HepG2 (cell line): ENCODE measurements at regions not wholly inside any gene's neighbourhood (a gene's known extent, or its start where the extent isn't known, plus 50 kb on each side); places are given as distances from the start of the nearest gene placed in this dataset.
"Not testable (repeated sequence)": the region's sequence is repeated elsewhere in the genome, so short reads cannot be mapped to it uniquely, and the experiment has no call there.

Experiments used
- ATAC-seq: fragments of 200-7000 bp; cut with Tn5 transposase; 3 replicates; pipeline ENCODE4 v1.9.1; 2020; ENCODE audit warnings: mild to moderate bottlenecking, moderate library complexity
- BruUV-seq: library from RNA; stranded (reverse); fragments of 400-500 nt; replicated peaks from 2 replicates; lab custom pipeline; 2021; lab: Mats Ljungman, UMichigan
- CTCF ChIA-PET: fragments of 300-600 bp; formaldehyde crosslinking; extraction: SDS; loops from one replicate; lab custom pipeline; 2021; ENCODE audit warnings: low total read pairs, inconsistent platforms, low intra/inter-chr PET ratio; lab: Yijun Ruan, JAX
- POLR2A ChIA-PET: fragments of 350-600 bp; sonication (Branson Sonifier 250); formaldehyde crosslinking; loops from one replicate; lab custom pipeline; 2020; ENCODE audit warnings: antibody characterized with exemption, inconsistent platforms; lab: Yijun Ruan, JAX
- DNase-seq: peaks from one replicate; pipeline ENCODE4 v3.0.0-alpha.2; 2015; ENCODE audit warnings: low spot score
- FAIRE-seq: peaks from 3 replicates; lab custom pipeline; 2011; peaks lifted over from hg19 to GRCh38; lab: Jason Lieb, UNC
- H2AFZ ChIP-seq: one replicate; pipeline ENCODE4 v1.6.1; 2011; ENCODE audit warnings: low read length, inconsistent platforms
- H3K27ac ChIP-seq: fragments of 300-600 bp; 3 replicates; pipeline ENCODE4 v1.8.0; 2011; ENCODE audit warnings: mixed run types, mild to moderate bottlenecking, mixed read lengths, low read length, inconsistent platforms; ENCODE audit not compliant: insufficient read depth; ENCODE audit errors: extremely low read length
- H3K27me3 ChIP-seq, 2 experiments: fragments of 200-600 bp in 1 of 2; 2 replicates in 1 of 2; 3 replicates in 1 of 2; pipeline versions ENCODE4 v1.6.0 to v1.8.0; 2011; ENCODE audit warnings: low read length in 2 of 2, mild to moderate bottlenecking in 2 of 2, moderate library complexity in 2 of 2, inconsistent platforms in 1 of 2; ENCODE audit not compliant: insufficient read depth in 2 of 2, control insufficient read depth in 1 of 2
- H3K36me3 ChIP-seq, 2 experiments: fragments of 200-600 bp in 1 of 2; replicated peaks in 1 of 2; 2 replicates in 1 of 2; 3 replicates in 1 of 2; pipeline versions ENCODE4 v1.5.1 to v1.8.0; 2011; ENCODE audit warnings: low read length in 2 of 2, inconsistent platforms in 1 of 2; ENCODE audit not compliant: insufficient read depth in 2 of 2, control insufficient read depth in 1 of 2
- H3K4me1 ChIP-seq: 2 replicates; pipeline ENCODE4 v1.5.1; 2012; ENCODE audit warnings: low read length, inconsistent platforms; ENCODE audit not compliant: insufficient read depth
- H3K4me2 ChIP-seq: 2 replicates; pipeline ENCODE4 v1.6.0; 2011; ENCODE audit warnings: low read depth, low read length, inconsistent platforms
- H3K4me3 ChIP-seq, 3 experiments: fragments of 200-600 bp in 1 of 3; sonication (generic), shearing (Covaris generic) in 1 of 3; replicated peaks in 1 of 3; 2 replicates each; pipeline ENCODE4 v1.5.1; 2011 to 2016; ENCODE audit warnings: low read length in 3 of 3, inconsistent platforms in 2 of 3, low read depth in 2 of 3, mild to moderate bottlenecking in 2 of 3, control low read depth in 1 of 3, mixed read lengths in 1 of 3; ENCODE audit not compliant: insufficient read depth in 1 of 3
- H3K79me2 ChIP-seq: one replicate; pipeline ENCODE4 v1.6.1; 2011; ENCODE audit warnings: low read length, inconsistent platforms; ENCODE audit not compliant: insufficient read depth
- H3K9ac ChIP-seq: 2 replicates; pipeline ENCODE4 v1.6.0; 2011; ENCODE audit warnings: mild to moderate bottlenecking, low read depth, low read length, inconsistent platforms; ENCODE audit not compliant: insufficient read depth
- H3K9me3 ChIP-seq: 2 replicates; pipeline ENCODE4 v1.5.1; 2012; ENCODE audit warnings: mild to moderate bottlenecking, low read length
- H4K20me1 ChIP-seq: 2 replicates; pipeline ENCODE4 v1.6.0; 2011; ENCODE audit warnings: inconsistent platforms, mild to moderate bottlenecking, low read length, moderate library complexity; ENCODE audit not compliant: insufficient read depth
- FOSL1 ChIP-seq: sonication (generic); formaldehyde crosslinking; IDR thresholded peaks from 2 replicates; pipeline ENCODE4 v1.9.0; 2021; ENCODE audit warnings: missing genetic modification reagents, borderline replicate concordance
- KDM1A ChIP-seq: IDR thresholded peaks from 2 replicates; pipeline ENCODE4 v1.6.1; 2016; ENCODE audit warnings: missing compliant biosample characterization
- MAFK ChIP-seq, 2 experiments: IDR thresholded peaks in 1 of 2; conservative IDR thresholded peaks in 1 of 2; 2 replicates each; pipeline ENCODE4 v1.6.1; 2011; ENCODE audit warnings: improper control_type of control experiment in 2 of 2, low read length in 2 of 2
- NFE2 ChIP-seq: sonication (generic); formaldehyde crosslinking; IDR thresholded peaks from 2 replicates; pipeline ENCODE4 v1.4.0; 2020; ENCODE audit warnings: missing genetic modification reagents
- PLRG1 ChIP-seq: fragments of 450-650 bp; conservative IDR thresholded peaks from 2 replicates; pipeline ENCODE4 v1.6.1; 2016
- POLR2G ChIP-seq: fragments of 200-400 bp; formaldehyde crosslinking; IDR thresholded peaks from 2 replicates; pipeline ENCODE4 v1.6.1; 2018; ENCODE audit warnings: mild to moderate bottlenecking, low read depth, low read length, moderate library complexity
- RELA ChIP-seq: sonication (generic); formaldehyde crosslinking; IDR thresholded peaks from 2 replicates; pipeline ENCODE4 v1.4.0; 2020; ENCODE audit warnings: missing genetic modification reagents
- SRF ChIP-seq: IDR thresholded peaks from 2 replicates; pipeline ENCODE4 v1.6.1; 2011; ENCODE audit warnings: mild to moderate bottlenecking, low read depth, low read length, moderate library complexity
- ZBTB37 ChIP-seq: sonication (generic); formaldehyde crosslinking; IDR thresholded peaks from 2 replicates; pipeline ENCODE4 v1.4.0; 2020; ENCODE audit warnings: mild to moderate bottlenecking, missing genetic modification reagents
- ZFP62 ChIP-seq: sonication (generic); formaldehyde crosslinking; IDR thresholded peaks from 2 replicates; pipeline ENCODE4 v1.4.0; 2020; ENCODE audit warnings: missing genetic modification reagents
- ZNF235 ChIP-seq: sonication (generic); formaldehyde crosslinking; IDR thresholded peaks from 2 replicates; pipeline ENCODE4 v1.8.1; 2023; ENCODE audit warnings: mild to moderate bottlenecking, missing genetic modification reagents, borderline replicate concordance
- ZNF263 ChIP-seq: sonication (generic); formaldehyde crosslinking; IDR thresholded peaks from 2 replicates; pipeline ENCODE4 v1.4.0; 2020; ENCODE audit warnings: missing genetic modification reagents
- ZNF773 ChIP-seq: sonication (generic); formaldehyde crosslinking; IDR thresholded peaks from 2 replicates; pipeline ENCODE4 v1.4.0; 2020; ENCODE audit warnings: missing genetic modification reagents, borderline replicate concordance
- WGBS: methylation state at CpG from one replicate; pipeline ENCODE4 v1.1.6; 2017; ENCODE audit warnings: low lambda C conversion rate; 5-methylcytosine and 5-hydroxymethylcytosine counted together
- in situ Hi-C: cut with HindIII; loops from 2 replicates; pipeline ENCODE4 v1.10.0; 2017; ENCODE audit warnings: low pct_unique_long_range_greater_than_20kb; ENCODE audit not compliant: extremely low pct_ligation_motif_present
- intact Hi-C: fragments of 100-400 bp; cut with micrococcal nuclease; formaldehyde crosslinking; loops from one replicate; pipeline ENCODE4 v1.10.0; 2022; ENCODE audit not compliant: unreplicated experiment

DNA sequence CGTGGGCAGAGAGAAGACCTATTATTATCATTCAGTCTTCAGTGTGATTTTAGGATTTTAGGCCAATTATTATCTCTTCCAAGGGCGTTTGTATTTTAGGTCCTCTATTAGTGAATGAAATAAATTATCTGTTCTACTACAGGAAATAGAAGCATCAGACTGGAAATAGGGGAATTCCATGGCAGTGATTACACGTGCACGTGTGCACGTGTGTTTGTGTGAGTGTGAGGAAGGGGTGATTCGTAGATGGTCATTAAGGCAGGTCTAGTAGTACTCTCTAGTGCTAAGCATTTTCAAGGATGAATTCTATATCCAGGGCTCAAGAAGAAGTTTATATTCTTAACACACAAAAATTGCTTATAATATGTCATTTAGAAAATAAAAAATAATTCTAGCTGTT lies 623.2 kb downstream of the GATA3 start (continued):
- TF ChIP-seq ZNF773: no peak
- no peak for TF ChIP-seq ZNF263 (CRISPR knock-in tag)
- no peak for TF ChIP-seq RELA (CRISPR knock-in tag)

DNA sequence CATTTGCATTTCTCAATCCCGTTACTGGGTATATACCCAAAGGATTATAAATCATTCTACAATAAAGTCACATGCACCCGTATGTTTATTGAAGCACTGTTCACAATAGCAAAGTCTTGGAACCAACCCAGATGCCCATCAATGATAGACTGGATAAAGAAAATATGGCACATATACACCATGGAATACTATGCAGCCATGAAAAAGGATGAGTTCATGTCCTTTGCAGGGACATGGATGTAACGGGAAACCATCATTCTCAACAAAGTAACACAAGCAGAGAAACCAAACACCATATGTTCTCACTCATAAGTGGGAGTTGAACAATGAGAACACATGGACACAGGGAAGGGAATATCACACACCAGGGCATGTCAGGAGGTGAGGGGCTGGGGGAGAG lies 630.4 kb downstream of the GATA3 start:
- DNase-seq, in situ Hi-C loops, H3K9ac ChIP-seq, H3K4me2 ChIP-seq, H3K9me3 ChIP-seq, H3K36me3 ChIP-seq, H3K4me3 ChIP-seq, POLR2A ChIA-PET, FAIRE-seq, BruUV-seq, H3K79me2 ChIP-seq, H3K27me3 ChIP-seq, H2AFZ ChIP-seq, intact Hi-C loops, H3K4me1 ChIP-seq, H4K20me1 ChIP-seq, ATAC-seq, H3K27ac ChIP-seq, CTCF ChIA-PET: not testable (repeated sequence)
- 16% methylated on average over 3 of the region's 3 CpGs for WGBS

- H3K9ac ChIP-seq: no peak overlapping the region
- no peaks in the 10 kb centered on the region for H3K36me3 ChIP-seq
- H3K27ac ChIP-seq: no peak overlapping the region
- no peak for DNase-seq
- no peak overlapping the region for H2AFZ ChIP-seq
- no peak for ATAC-seq
- ChIA-PET CTCF (no interaction called here), POLR2A (no interaction called here)
- in situ Hi-C loops: no loop called here
- BruUV-seq: no TSS peak
- TF ChIP-seq KDM1A (CRISPR knock-in tag) (no peak), MAFK (conservative IDR thresholded peaks at IDR 0.05 in 1 of 2, IDR thresholded peaks at IDR 0.05 in 1 of 2; ENCODE audit: low read length in 2 of 2) (no peak), ZFP62 (CRISPR knock-in tag) (no peak), FOSL1 (no peak), SRF (no peak), NFE2 (CRISPR knock-in tag) (no peak), ZBTB37 (CRISPR knock-in tag) (no peak), PLRG1 (no peak), ZNF235 (CRISPR knock-in tag) (no peak), POLR2G (no peak)
- H3K4me2 ChIP-seq: no peak overlapping the region
- no peaks in the 10 kb centered on the region for H3K9me3 ChIP-seq
- H4K20me1 ChIP-seq: no peaks in the 10 kb centered on the region
- no peak for FAIRE-seq
- H3K4me1 ChIP-seq: no peaks in the 10 kb centered on the region
- WGBS: 3% methylated on average over 4 of the region's 4 CpGs
- H3K4me3 ChIP-seq: no peak overlapping the region
- no peaks in the 10 kb centered on the region for H3K27me3 ChIP-seq
- intact Hi-C loops: no loop called here
- no peaks in the 10 kb centered on the region for H3K79me2 ChIP-seq
Measured at GRCh38 chr10:8688881-8689280, 634.4 kb downstream of the GATA3 start.
